HG03354 (cell line): ENCODE measurements at regions not wholly inside any gene's neighbourhood (a gene's known extent, or its start where the extent isn't known, plus 50 kb on each side); places are given as distances from the start of the nearest gene placed in this dataset.

ENCODE experiments used
- ATAC-seq: cut with Tn5 transposase; IDR thresholded peaks from one replicate; pipeline ENCODE4 v1.9.1; 2021; ENCODE audit warnings: mild to moderate bottlenecking; ENCODE audit not compliant: unreplicated experiment, poor library complexity, severe bottlenecking

DNA sequence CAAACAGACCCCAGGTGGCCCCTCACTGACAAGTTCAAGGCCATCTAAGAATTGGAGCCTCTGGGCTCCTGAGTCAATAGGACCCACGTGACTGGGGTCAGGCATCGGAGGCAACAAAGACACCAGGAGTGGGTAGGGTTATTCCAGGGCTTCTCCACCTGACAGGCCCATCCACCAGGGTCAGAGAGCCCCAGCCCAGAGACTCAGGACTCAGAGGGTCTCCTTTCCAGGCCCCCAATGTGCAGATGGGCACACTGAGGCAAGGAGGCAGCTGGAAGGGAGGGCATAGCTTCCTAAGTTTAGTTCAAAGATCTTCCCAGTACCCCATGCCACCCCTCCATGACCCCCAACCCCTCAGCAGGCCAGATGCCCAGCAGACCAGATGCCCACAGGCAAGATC lies 388.6 kb downstream of the MATN1 start:
- no peak for ATAC-seq

- ATAC-seq, result no peak
These were observed 391.0 kb downstream of the MATN1 start for GRCh38 chr1:30332116-30333094.

DNA sequence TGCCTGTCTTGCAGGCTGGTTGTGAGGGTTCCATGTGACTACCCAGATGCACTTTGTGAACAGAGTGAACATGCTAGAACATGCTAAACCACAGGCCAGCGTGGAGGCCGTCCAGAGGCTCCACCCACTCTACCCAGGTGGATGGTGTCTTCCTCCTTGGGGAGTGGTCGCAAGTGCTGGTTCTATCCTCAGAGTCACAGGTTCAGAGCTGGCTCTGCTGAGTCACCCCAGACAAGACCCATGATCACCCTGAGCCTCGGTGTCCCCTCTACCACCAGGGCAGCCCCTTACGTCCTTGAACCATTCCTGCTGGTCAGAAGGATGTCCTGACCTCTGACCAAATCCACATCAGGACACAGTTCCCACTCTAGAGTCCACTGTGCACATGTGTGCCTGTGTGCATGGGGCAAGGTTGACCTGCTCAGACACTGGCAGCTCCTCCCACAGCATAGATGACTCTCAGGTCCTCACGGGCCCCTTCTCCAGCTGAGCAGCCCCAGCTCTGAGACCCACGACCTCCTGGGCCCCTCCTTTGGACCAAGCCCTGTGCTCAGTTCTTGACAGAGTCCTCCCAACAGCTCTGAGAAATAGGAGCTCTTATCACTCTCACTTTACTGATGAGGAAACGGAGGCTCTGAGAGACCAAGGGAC lies 391.8 kb downstream of the MATN1 start:
- ATAC-seq, result no peak

GRCh38 chr1:30330644-30331043 lies 392.7 kb downstream of the MATN1 start:
- ATAC-seq, result no peak

GRCh38 chr1:30329802-30330557 lies 393.4 kb downstream of the MATN1 start:
- no peak for ATAC-seq

GRCh38 chr1:30329263-30329753 lies 394.1 kb downstream of the MATN1 start:
- ATAC-seq, result no peak

DNA sequence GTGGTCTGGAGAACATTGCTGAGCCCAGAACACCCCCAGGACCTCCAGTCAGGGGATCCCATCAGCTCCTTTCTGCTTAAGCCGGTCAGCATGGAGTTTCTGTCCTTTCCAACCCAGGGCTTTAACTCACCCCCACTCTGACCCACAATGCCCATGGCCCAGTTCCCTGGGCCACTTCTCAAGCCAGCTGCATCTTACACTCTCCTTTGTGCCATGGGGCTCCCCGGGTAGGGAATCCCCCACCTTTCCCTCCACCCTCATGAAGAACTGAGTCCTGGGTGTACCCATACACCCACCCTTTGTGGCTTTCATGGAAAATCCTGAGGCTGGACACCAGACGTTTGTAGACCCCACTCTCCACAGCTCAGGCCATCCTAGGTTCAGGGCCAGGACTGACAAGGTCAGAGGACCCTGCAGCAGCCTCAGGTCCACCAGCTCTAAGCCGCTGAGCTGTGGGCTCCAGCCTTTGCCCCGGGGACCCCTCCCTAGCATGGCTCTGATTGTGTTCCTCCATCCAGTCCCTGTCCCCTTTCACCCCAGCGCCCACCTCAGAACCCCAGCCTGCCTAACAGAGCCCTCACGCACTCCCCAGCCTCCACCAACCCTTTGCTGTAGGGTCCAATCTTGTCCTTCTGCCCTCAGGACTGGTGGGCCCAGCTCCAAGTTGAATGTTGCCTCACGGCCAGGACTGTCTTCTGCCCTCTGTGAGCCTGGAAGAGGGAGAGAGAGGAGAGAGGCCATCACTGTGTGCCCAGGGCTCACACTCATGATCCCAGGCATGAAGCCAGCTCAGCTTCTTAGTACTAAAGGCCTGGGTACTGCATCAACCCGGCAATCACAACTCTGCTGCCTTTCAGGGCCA lies 394.8 kb downstream of the MATN1 start:
- ATAC-seq, result no peak

GRCh38 chr1:30328100-30328370 lies 395.4 kb downstream of the MATN1 start:
- ATAC-seq, result no peak

DNA sequence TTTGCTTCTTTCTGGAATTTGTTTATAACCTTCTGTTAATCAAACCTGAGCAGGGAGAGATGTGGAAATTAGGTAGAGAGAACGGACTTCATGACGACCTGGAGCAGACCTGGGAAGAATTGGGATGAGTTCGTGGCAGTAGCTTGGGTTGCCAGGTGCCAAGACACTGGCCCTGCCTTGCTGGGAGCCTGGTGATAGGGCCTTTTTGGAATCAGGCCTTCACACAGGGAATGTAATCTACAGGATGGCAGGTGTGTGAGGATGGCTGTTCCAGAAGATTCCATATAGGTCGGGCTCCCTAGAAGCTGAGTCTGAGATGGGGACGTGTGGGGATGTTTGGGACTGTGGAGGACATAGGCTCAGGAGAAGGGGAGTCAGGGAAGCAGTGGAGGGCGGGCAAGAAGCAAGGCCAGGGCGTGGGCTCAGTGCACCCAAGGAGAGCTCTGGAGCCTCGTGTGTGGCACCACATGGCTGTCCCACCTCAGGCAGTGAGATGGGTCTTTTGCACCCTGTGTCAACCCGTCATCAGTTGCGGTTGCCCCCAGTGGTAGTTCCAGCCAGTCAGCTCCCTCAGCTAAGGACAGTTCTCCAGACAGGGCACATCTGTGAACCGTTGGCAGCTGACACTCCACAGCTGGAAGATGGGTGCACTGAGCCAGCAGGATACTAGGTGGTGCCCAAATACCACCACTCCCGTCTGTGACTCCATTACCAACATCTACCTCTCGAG lies 395.9 kb downstream of the MATN1 start:
- ATAC-seq, result no peak

GRCh38 chr1:30325999-30326398 lies 397.4 kb downstream of the MATN1 start:
- no peak for ATAC-seq

DNA sequence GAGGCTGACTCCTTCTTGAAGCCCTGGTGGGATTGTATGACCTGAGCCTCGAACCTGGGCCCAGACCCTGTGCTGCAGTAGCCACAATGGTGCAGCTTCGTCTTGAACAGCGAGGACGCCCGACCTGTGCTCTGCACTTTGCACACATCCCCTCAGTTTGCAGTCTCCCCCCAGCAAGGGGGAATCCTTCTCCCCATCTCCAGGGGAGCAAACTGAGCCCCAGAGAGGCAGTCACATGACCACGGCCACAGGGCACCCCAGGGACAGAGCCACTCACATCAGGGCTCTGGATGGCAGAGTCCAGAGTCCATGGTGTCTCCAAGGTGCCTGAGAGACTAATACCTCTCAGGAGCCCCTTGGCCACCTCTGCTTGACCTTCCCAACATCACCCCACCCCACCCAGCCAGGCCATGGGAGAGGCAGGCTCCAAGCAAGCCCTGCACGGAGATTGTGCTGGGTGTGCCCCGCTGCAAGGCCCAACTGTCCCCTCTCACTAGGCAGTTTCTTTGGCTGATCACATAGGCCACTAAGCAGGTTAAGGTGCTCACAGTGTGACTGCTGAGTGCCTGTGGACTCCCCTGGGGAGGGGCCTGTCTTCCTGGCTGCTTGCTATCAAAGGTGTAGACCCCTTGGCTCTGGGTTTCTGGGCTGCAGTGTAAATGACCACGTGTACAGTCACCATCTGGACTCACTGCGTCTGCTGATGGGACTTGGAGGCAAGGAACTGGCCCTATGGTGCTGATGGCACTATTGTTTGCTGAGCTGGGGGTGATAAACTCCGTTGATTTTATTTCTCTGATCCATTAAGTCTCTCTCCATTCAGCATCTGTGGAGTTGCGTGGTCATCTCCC lies 398.1 kb downstream of the MATN1 start:
- no peak for ATAC-seq

DNA sequence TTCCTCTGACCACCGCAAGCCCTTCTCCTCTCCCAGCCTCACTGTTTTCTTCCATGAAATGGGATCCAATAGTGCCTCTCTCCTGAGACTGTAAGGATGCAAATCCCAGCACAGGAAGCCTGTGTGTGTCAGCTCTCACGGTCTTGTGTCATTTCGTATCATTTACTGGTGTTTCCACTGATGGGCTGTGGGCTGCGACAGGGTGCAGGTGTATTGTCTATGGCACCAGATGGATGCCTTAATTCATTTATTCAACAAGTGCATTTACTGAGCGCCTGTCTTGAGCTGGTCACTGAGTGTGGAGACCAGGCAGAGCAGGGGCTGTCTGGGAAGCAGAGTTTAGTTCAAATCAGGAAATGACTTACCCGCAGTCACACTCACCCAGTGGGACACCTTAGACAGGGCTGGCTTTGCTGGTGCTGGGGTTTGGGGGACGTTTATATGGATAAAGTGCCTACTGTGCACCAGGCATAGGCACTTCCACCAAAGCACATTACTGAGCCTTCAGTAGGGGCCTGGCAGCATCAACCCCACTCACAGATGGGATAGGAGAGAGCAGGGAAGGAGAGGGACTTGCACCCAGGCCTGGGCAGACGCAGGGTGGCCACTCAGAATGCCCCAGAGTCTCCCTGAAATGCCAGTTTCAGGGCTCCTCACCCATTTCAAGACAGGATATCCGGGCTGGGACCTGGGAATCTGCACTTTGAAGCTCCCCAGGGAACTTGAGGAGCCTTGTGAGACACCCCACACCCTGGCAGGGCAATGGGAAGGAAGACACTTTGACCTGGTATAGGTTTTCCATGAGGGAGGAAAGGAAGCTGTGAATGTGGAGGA lies 398.9 kb downstream of the MATN1 start:
- no peak for ATAC-seq

DNA sequence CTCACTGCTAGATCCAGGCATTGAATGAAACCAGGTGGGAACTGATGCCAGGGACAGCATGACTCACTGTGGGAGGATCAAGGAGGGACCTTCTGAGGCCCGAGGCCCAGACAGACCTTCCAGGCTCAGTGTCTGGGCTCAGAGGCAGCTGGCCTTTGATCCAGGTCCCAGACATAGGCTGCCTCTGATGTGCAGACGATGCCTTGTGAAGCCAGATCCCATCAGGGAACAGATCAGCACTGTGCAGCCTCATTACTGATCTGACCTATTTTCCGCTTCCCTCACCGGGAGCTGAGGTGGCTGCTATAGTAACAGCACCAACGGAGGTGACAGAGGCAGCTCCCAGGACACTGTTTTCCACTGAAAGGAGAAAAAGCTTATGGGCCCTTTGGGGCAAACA lies 399.5 kb downstream of the MATN1 start:
- no peak for ATAC-seq

DNA sequence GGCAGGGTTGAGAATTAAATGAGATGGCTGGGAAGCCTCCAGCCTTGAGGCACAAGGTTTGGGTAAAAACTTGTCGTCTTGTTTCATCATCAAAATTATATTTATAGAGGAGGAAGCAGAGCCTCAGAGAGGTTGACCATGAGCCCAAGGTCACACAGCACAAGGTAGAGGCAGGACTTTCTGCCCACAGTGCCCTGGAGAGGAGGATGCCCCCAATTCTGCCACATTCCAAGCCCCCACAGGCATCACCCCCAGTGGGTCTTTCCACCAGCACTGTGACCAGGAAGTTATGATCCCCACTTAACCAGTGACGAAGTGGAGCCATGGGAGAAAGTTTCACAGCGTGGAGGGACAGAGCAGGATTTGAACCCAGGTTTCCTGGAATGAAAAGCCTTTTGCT lies 400.0 kb downstream of the MATN1 start:
- ATAC-seq, result no peak

DNA sequence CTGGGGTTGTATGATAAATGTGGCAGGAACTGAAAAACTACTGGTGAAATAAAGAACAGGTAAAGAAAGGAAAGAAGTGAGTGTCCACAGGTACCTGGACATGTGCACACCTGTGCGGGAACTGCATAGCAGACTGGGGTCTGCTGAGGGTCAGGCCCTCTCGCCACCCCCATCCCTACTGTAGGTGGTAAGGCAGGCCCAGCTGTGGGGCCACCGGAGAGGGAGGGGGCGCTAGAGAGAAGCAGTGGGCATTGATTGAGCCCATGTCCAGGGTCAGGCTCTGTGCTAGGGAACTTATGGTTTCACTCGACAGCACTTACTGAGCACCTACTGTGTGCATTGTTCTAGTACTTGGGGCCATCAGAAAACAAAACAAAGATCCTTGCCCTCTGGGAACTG lies 400.5 kb downstream of the MATN1 start:
- ATAC-seq, result no peak

- ATAC-seq, result no peak
These were observed 401.2 kb downstream of the MATN1 start for GRCh38 chr1:30321996-30322858.
